Naive thymus-derived CD4-positive, alpha-beta T cell (primary cell): ENCODE measurements at regions not wholly inside any gene's neighbourhood (a gene's known extent, or its start where the extent isn't known, plus 50 kb on each side); places are given as distances from the start of the nearest gene placed in this dataset.
"Not testable (repeated sequence)": the region's sequence is repeated elsewhere in the genome, so short reads cannot be mapped to it uniquely, and the experiment has no call there.

Experiments
- ATAC-seq: fragments of 150-1000 bp; cut with Tn5 transposase; 2 replicates; pipeline ENCODE4 v1.10.0; 2021; ENCODE audit warnings: mild to moderate bottlenecking, moderate library complexity
- CTCF ChIA-PET: fragments of 350-600 bp; sonication (Branson Sonifier 250); formaldehyde crosslinking; loops from one replicate; lab custom pipeline; 2021; ENCODE audit warnings: antibody characterized with exemption; lab: Charles Lee
- POLR2A ChIA-PET: fragments of 350-600 bp; sonication (Branson Sonifier 250); formaldehyde crosslinking; loops from one replicate; lab custom pipeline; 2021; ENCODE audit warnings: antibody characterized with exemption, inconsistent platforms; lab: Charles Lee
- DNase-seq, 9 donors: peaks; one replicate each; pipeline versions ENCODE4 v3.0.0 to v3.0.0-alpha.2; 2020 to 2022; ENCODE audit warnings: mixed read lengths in 1 of 9
- H3K27ac ChIP-seq: one replicate; pipeline ENCODE4 v1.7.0; 2013; ENCODE audit warnings: mild to moderate bottlenecking, low read depth, low read length, moderate library complexity
- H3K27me3 ChIP-seq, 2 donors: one replicate each; pipeline ENCODE4 v1.7.0; 2013; ENCODE audit warnings: low read length in 2 of 2, mild to moderate bottlenecking in 2 of 2, moderate library complexity in 2 of 2; ENCODE audit not compliant: control insufficient read depth in 2 of 2, insufficient read depth in 2 of 2
- H3K36me3 ChIP-seq, 3 experiments: 1 replicate in 2 of 3; 2 replicates in 1 of 3; pipeline ENCODE4 v1.7.0; 2013; ENCODE audit warnings: low read length in 3 of 3, mild to moderate bottlenecking in 3 of 3, moderate library complexity in 1 of 3; ENCODE audit not compliant: insufficient read depth in 3 of 3, control insufficient read depth in 2 of 3
- H3K4me1 ChIP-seq, 2 donors: one replicate each; pipeline ENCODE4 v1.7.0; 2013; ENCODE audit warnings: low read length in 2 of 2, mild to moderate bottlenecking in 2 of 2, moderate library complexity in 1 of 2; ENCODE audit not compliant: control insufficient read depth in 2 of 2, insufficient read depth in 2 of 2
- H3K4me3 ChIP-seq: 2 replicates; pipeline ENCODE4 v1.7.0; 2013; ENCODE audit warnings: mild to moderate bottlenecking, low read length
- H3K9me3 ChIP-seq, 3 experiments: 1 replicate in 2 of 3; 2 replicates in 1 of 3; pipeline ENCODE4 v1.7.0; 2013; ENCODE audit warnings: low read length in 3 of 3; ENCODE audit not compliant: control insufficient read depth in 2 of 3
- H3K27ac Mint-ChIP-seq, 9 donors: one replicate each; pipeline ENCODE4 v1.8.0; 2020 to 2022; ENCODE audit warnings: mixed read lengths in 9 of 9, mild to moderate bottlenecking in 8 of 9, moderate library complexity in 5 of 9, inconsistent platforms in 2 of 9
- H3K27me3 Mint-ChIP-seq, 5 donors: one replicate each; pipeline ENCODE4 v1.8.0; 2021 to 2022; ENCODE audit warnings: mixed read lengths in 5 of 5, mild to moderate bottlenecking in 1 of 5
- H3K36me3 Mint-ChIP-seq, 5 donors: one replicate each; pipeline ENCODE4 v1.8.0; 2020 to 2022; ENCODE audit warnings: mixed read lengths in 5 of 5, mild to moderate bottlenecking in 3 of 5, inconsistent platforms in 1 of 5
- H3K4me1 Mint-ChIP-seq, 7 donors: one replicate each; pipeline ENCODE4 v1.8.0; 2020 to 2022; ENCODE audit warnings: mixed read lengths in 7 of 7, mild to moderate bottlenecking in 3 of 7, inconsistent platforms in 1 of 7
- H3K4me3 Mint-ChIP-seq, 10 donors: one replicate each; pipeline ENCODE4 v1.8.0; 2020 to 2022; ENCODE audit warnings: mild to moderate bottlenecking in 10 of 10, mixed read lengths in 10 of 10, moderate library complexity in 6 of 10, inconsistent platforms in 2 of 10
- H3K9me3 Mint-ChIP-seq, 11 donors: one replicate each; pipeline ENCODE4 v1.8.0; 2020 to 2022; ENCODE audit warnings: mixed read lengths in 11 of 11, mild to moderate bottlenecking in 4 of 11, inconsistent platforms in 1 of 11, moderate library complexity in 1 of 11
- intact Hi-C, 2 donors: fragments of 100-400 bp; cut with micrococcal nuclease; formaldehyde crosslinking; loops; one replicate each; pipeline ENCODE4 v1.15.1; 2023

- Histone ChIP-seq H3K27ac (no peak overlapping the region), H3K36me3 (no peaks in the 10 kb centered on the region), H3K4me3 (no peak overlapping the region), H3K9me3 (no peaks in the 10 kb centered on the region), H3K27me3 (no peaks in the 10 kb centered on the region), H3K4me1 (peaks cover 12 to 29% of the 10 kb centered on the region in 2 donors)
- ATAC-seq (no peak), DNase-seq (no peak)
- intact Hi-C loops = loop anchor here in 1 of 2 donors (5.0 to 10.0 kb wide), 3 partner anchors 61 to 692 kb away; no protein-coding TSS in a partner anchor
- Mint-ChIP-seq H3K27me3 (no peaks in the 10 kb centered on the region), H3K4me3 (peak overlapping the region in 2 of 10 donors; percentile 33 to 47), H3K27ac (peak overlapping the region in 3 of 9 donors; percentile 37 to 71 (median 57)), H3K36me3 (peaks cover 0 to 24% (median 0%) of the 10 kb centered on the region in 5 donors), H3K4me1 (peaks cover 13 to 57% (median 24%) of the 10 kb centered on the region in 7 donors), H3K9me3 (peaks cover 0 to 7% (median 0%) of the 10 kb centered on the region in 11 donors)
- CTCF ChIA-PET = interaction anchor here (0.6 kb wide), 1 partner anchor 127 kb away, joined by 3 read pairs; no protein-coding TSS in a partner anchor
- POLR2A ChIA-PET = no interaction called here
These were observed 127.6 kb upstream of the RBPJ start for GRCh38 chr4:26192899-26193869.

GRCh38 chr4:26194764-26195163 is 126.0 kb upstream of the RBPJ start:
- CTCF ChIA-PET = interaction anchor here (0.7 kb wide), 1 partner anchor 267 kb away, joined by 3 read pairs; no protein-coding TSS in a partner anchor
- DNase-seq = no peak
- intact Hi-C loops = loop anchor here in 1 of 2 donors (5.0 to 10.0 kb wide), 4 partner anchors 62 to 690 kb away; no protein-coding TSS in a partner anchor
- Mint-ChIP-seq H3K27ac (peak overlapping the region in 3 of 9 donors; percentile 43 to 71 (median 57)), H3K36me3 (peaks cover 0 to 25% (median 0%) of the 10 kb centered on the region in 5 donors), H3K27me3 (no peaks in the 10 kb centered on the region), H3K4me3 (no peak overlapping the region), H3K4me1 (peaks cover 15 to 68% (median 30%) of the 10 kb centered on the region in 7 donors), H3K9me3 (peaks cover 0 to 7% (median 0%) of the 10 kb centered on the region in 11 donors)
- POLR2A ChIA-PET = interaction anchor here (0.8 kb wide), 1 partner anchor 10 kb away, joined by 3 read pairs; no protein-coding TSS in a partner anchor
- no peak overlapping the region for H3K4me3 ChIP-seq
- H3K9me3 ChIP-seq = no peaks in the 10 kb centered on the region
- no peak overlapping the region for H3K27ac ChIP-seq
- H3K27me3 ChIP-seq = no peaks in the 10 kb centered on the region
- no peak for ATAC-seq
- peaks cover 17 to 37% of the 10 kb centered on the region in 2 donors for H3K4me1 ChIP-seq
- no peaks in the 10 kb centered on the region for H3K36me3 ChIP-seq

- intact Hi-C loops = loop anchor here in 1 of 2 donors (5.0 to 10.0 kb wide), 2 partner anchors 339 to 688 kb away; no protein-coding TSS in a partner anchor
- Histone ChIP-seq H3K27me3 (no peaks in the 10 kb centered on the region), H3K27ac (no peak overlapping the region), H3K9me3 (no peaks in the 10 kb centered on the region), H3K4me3 (peak overlapping the region; percentile 31), H3K36me3 (no peaks in the 10 kb centered on the region), H3K4me1 (peaks cover 17 to 37% of the 10 kb centered on the region in 2 donors)
- peak overlapping the region in 2 of 10 donors; percentile 61 to 82 for H3K4me3 Mint-ChIP-seq
- H3K9me3 Mint-ChIP-seq = peaks cover 0 to 14% (median 0%) of the 10 kb centered on the region in 11 donors
- H3K27ac Mint-ChIP-seq = peak overlapping the region in 4 of 9 donors; percentile 25 to 95 (median 86)
- peaks cover 18 to 78% (median 30%) of the 10 kb centered on the region in 7 donors for H3K4me1 Mint-ChIP-seq
- H3K36me3 Mint-ChIP-seq = peaks cover 0 to 33% (median 0%) of the 10 kb centered on the region in 5 donors
- H3K27me3 Mint-ChIP-seq = no peaks in the 10 kb centered on the region
- ChIA-PET CTCF (no interaction called here), POLR2A (no interaction called here)
- no peak for DNase-seq
- no peak for ATAC-seq
These were observed 124.2 kb upstream of the RBPJ start for GRCh38 chr4:26196567-26196966.

- ATAC-seq (peak; percentile 78), DNase-seq (peak in 5 of 9 donors; percentile 1 to 74 (median 6))
- Histone ChIP-seq H3K36me3 (no peaks in the 10 kb centered on the region), H3K27me3 (no peaks in the 10 kb centered on the region), H3K9me3 (no peaks in the 10 kb centered on the region), H3K27ac (peak overlapping the region; percentile 38), H3K4me3 (peak overlapping the region; percentile 31), H3K4me1 (peaks cover 17 to 37% of the 10 kb centered on the region in 2 donors)
- Mint-ChIP-seq H3K27me3 (no peaks in the 10 kb centered on the region), H3K4me3 (peak overlapping the region in 9 of 10 donors; percentile 21 to 82 (median 63)), H3K9me3 (peaks cover 0 to 14% (median 0%) of the 10 kb centered on the region in 11 donors), H3K4me1 (peaks cover 18 to 80% (median 30%) of the 10 kb centered on the region in 7 donors), H3K27ac (peak overlapping the region in 8 of 9 donors; percentile 42 to 95 (median 80)), H3K36me3 (peaks cover 0 to 33% (median 0%) of the 10 kb centered on the region in 5 donors)
- POLR2A ChIA-PET = no interaction called here
- intact Hi-C loops = loop anchor here (1.0 to 10.0 kb wide), 4 partner anchors 121 to 688 kb away; no protein-coding TSS in a partner anchor
- CTCF ChIA-PET = no interaction called here
These were observed 123.6 kb upstream of the RBPJ start for GRCh38 chr4:26197018-26197779.

GRCh38 chr4:26198931-26199330 is 121.9 kb upstream of the RBPJ start:
- H3K4me3 ChIP-seq, H3K27me3 ChIP-seq, H3K36me3 ChIP-seq, H3K27me3 Mint-ChIP-seq, DNase-seq, CTCF ChIA-PET, ATAC-seq, POLR2A ChIA-PET, H3K9me3 ChIP-seq, H3K27ac ChIP-seq: not testable (repeated sequence)
- Mint-ChIP-seq H3K4me1 (peaks cover 24 to 78% (median 38%) of the 10 kb centered on the region in 7 donors), H3K36me3 (peaks cover 0 to 36% (median 0%) of the 10 kb centered on the region in 5 donors), H3K9me3 (peaks cover 0 to 19% (median 0%) of the 10 kb centered on the region in 11 donors), H3K4me3 (peak overlapping the region in 1 of 10 donors; percentile 20), H3K27ac (peak overlapping the region in 3 of 9 donors; percentile 48 to 88 (median 68))
- peaks cover 27 to 40% of the 10 kb centered on the region in 2 donors for H3K4me1 ChIP-seq
- intact Hi-C loops = loop anchor here in 1 of 2 donors (5.0 to 10.0 kb wide), 2 partner anchors 342 to 686 kb away; no protein-coding TSS in a partner anchor
